Stimulated activated effector memory CD8-positive, alpha-beta T cell treated with anti-CD3 and anti-CD28 coated beads, Interleukin-12 subunit alpha, Interleukin-12 subunit beta, amount 100 ng/mL, for 72 hours (primary cell): ENCODE measurements at regions not wholly inside any gene's neighbourhood (a gene's known extent, or its start where the extent isn't known, plus 50 kb on each side); places are given as distances from the start of the nearest gene placed in this dataset.

Experiments used
- ATAC-seq: fragments of 150-1000 bp; cut with Tn5 transposase; 2 replicates; pipeline ENCODE4 v1.10.0; 2021
- DNase-seq, 2 donors: peaks; one replicate each; pipeline ENCODE4 v3.0.0; 2021 to 2022; ENCODE audit warnings: low spot score in 2 of 2
- H3K27ac Mint-ChIP-seq: one replicate; pipeline ENCODE4 v1.8.0; 2022; ENCODE audit warnings: mild to moderate bottlenecking, mixed read lengths
- H3K36me3 Mint-ChIP-seq: one replicate; pipeline ENCODE4 v1.8.0; 2022; ENCODE audit warnings: mild to moderate bottlenecking, mixed read lengths
- H3K4me1 Mint-ChIP-seq: one replicate; pipeline ENCODE4 v1.8.0; 2022; ENCODE audit warnings: mixed read lengths
- H3K4me3 Mint-ChIP-seq: one replicate; pipeline ENCODE4 v1.8.0; 2022; ENCODE audit warnings: mild to moderate bottlenecking, mixed read lengths
- H3K9me3 Mint-ChIP-seq: one replicate; pipeline ENCODE4 v1.8.0; 2022; ENCODE audit warnings: mixed read lengths

DNA sequence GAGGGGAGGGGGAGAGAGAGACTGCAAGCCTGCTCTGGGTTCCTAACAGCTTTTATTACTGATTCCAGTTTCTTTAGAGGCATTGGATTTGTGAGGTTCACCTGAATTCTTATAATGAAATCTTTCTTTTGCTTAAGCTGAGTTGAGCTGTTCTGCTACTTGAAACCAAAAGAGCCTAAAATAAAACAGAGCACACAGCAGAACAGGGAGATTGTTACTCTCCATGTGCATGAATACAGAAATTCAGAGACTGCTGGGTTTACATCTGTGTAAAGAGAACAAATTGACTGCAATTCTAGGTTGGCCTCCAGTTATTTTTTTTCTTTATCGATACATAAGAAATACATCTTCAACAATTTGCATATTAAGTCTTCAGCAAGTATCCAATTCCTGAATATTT, 168.8 kb upstream of the NRIP1 start:
- Mint-ChIP-seq H3K36me3 (no peaks in the 10 kb centered on the region), H3K4me1 (no peaks in the 10 kb centered on the region), H3K9me3 (no peaks in the 10 kb centered on the region), H3K27ac (no peak overlapping the region), H3K4me3 (no peak overlapping the region)
- no peak for ATAC-seq
- no peak for DNase-seq

DNA sequence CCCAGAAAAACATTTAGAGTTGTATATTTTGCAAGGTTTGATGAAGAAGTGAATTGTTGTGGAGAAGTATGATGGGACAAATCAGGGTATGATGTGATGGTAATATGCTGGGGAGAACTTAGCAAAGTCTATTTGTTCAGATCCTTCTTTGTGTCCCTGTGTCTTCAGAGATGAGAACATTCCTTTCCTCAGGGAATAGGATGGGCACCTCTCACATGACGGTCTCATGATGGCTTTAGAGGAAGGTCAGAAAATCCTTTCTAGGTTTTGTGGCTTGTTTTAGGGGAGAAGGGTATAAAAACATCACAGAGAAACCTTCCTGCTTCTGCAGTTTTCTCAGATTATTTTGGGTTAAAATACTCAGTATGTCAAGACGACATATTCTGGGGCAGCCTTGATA, 171.3 kb upstream of the NRIP1 start:
- Mint-ChIP-seq H3K9me3 (no peaks in the 10 kb centered on the region), H3K4me1 (no peaks in the 10 kb centered on the region), H3K36me3 (no peaks in the 10 kb centered on the region), H3K4me3 (no peak overlapping the region), H3K27ac (no peak overlapping the region)
- no peak for ATAC-seq
- DNase-seq, result no peak

DNA sequence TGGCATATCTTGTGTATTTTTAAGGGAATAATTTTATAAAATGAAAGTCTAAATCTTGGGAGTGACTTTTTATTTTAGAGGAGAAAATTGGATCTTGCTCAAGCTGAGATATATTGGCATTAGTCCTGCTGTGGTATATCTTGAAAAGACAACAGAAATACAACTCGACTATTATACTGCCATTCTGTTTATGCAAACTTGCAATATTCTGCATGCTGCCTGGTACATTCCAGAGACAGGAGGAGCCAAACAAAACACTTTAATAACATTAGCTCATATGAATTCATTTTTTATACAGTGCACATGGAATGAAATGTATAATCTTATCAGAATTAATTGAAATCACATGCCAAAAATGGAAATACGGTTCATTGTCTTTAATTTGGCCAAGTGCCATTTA, 176.0 kb upstream of the NRIP1 start:
- no peak for ATAC-seq
- no peak overlapping the region for H3K4me3 Mint-ChIP-seq

GRCh38 chr21:15241997-15242736, 177.4 kb upstream of the NRIP1 start:
- H3K4me3 Mint-ChIP-seq, result no peak overlapping the region
- H3K9me3 Mint-ChIP-seq, result no peaks in the 10 kb centered on the region
- H3K27ac Mint-ChIP-seq, result no peak overlapping the region
- H3K4me1 Mint-ChIP-seq, result no peaks in the 10 kb centered on the region
- ATAC-seq (no peak), DNase-seq (no peak)
- H3K36me3 Mint-ChIP-seq, result no peaks in the 10 kb centered on the region

More for the DNA sequence above, 176.0 kb upstream of the NRIP1 start:
- H3K27ac Mint-ChIP-seq, result no peak overlapping the region
- H3K36me3 Mint-ChIP-seq, result no peaks in the 10 kb centered on the region
- no peaks in the 10 kb centered on the region for H3K4me1 Mint-ChIP-seq
- no peaks in the 10 kb centered on the region for H3K9me3 Mint-ChIP-seq
- no peak for DNase-seq

GRCh38 chr21:15242906-15243305, 178.1 kb upstream of the NRIP1 start:
- no peaks in the 10 kb centered on the region for H3K36me3 Mint-ChIP-seq
- no peak overlapping the region for H3K27ac Mint-ChIP-seq
- no peaks in the 10 kb centered on the region for H3K9me3 Mint-ChIP-seq
- no peaks in the 10 kb centered on the region for H3K4me1 Mint-ChIP-seq
- DNase-seq (no peak), ATAC-seq (no peak)
- H3K4me3 Mint-ChIP-seq, result no peak overlapping the region

DNA sequence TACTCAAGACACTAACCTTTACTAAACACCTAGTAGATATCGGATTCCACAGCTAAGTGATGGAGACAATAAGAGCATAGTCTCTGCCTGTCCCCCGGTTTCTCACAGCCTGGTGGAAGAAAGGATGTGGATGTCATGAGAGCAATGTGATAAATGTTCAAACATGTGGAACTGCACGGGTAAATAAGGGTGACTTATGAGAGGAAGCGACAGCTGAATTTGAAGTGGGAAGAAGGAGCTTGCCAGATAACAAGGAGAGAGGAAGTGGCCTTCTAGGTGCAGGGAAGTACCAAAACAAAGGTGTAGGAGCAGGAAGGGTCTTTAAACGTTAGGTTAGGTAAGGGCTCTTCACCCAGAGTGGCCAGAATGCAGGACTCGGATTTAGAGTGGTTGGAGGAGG, 178.6 kb upstream of the NRIP1 start:
- H3K27ac Mint-ChIP-seq, result no peak overlapping the region
- H3K4me1 Mint-ChIP-seq, result no peaks in the 10 kb centered on the region
- no peak for ATAC-seq
- no peaks in the 10 kb centered on the region for H3K36me3 Mint-ChIP-seq
- no peak for DNase-seq
- H3K9me3 Mint-ChIP-seq, result no peaks in the 10 kb centered on the region
- H3K4me3 Mint-ChIP-seq, result no peak overlapping the region

GRCh38 chr21:15247613-15248012, 182.8 kb upstream of the NRIP1 start:
- Mint-ChIP-seq H3K36me3 (no peaks in the 10 kb centered on the region), H3K27ac (no peak overlapping the region), H3K4me1 (no peaks in the 10 kb centered on the region), H3K9me3 (no peaks in the 10 kb centered on the region), H3K4me3 (no peak overlapping the region)
- ATAC-seq, result no peak
- no peak for DNase-seq

DNA sequence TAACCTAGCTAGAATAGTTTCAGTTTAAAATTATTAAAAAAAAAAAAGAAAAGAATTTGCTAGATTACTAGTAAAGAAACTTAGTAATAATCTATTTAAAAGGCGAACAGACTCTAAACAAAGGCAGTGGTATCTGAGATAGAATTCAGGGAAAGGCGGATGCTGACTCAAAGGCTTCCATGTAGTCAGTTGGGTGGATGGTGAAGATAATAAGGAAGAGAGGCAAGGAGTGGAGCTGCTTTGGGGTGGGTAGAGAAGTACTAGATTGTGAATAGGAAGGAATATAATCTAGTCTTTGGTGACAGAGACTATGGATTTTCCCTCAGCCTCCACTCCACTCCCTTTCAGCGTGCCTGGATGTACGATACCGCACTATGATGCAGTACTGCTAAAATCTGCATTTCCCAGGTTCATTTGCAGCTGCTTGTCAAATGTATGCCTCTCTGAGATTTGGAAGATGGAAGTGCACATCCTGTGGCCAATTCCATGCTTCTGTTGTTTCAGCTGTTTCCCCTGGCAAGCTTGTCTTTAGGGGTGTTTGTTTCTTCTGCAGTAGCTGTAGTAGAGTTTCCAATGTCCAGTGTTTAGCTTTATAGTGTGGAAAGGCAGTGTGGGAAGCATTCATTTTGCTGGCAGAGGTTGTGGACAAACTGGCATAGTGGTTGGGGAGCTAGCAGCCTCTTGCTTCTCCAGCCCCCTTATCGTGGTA, 184.6 kb upstream of the NRIP1 start:
- ATAC-seq (no peak), DNase-seq (no peak)
- H3K9me3 Mint-ChIP-seq, result no peaks in the 10 kb centered on the region
- no peaks in the 10 kb centered on the region for H3K36me3 Mint-ChIP-seq
- H3K4me3 Mint-ChIP-seq, result no peak overlapping the region
- H3K27ac Mint-ChIP-seq, result no peak overlapping the region
- H3K4me1 Mint-ChIP-seq, result no peaks in the 10 kb centered on the region

- no peaks in the 10 kb centered on the region for H3K4me1 Mint-ChIP-seq
- ATAC-seq (no peak), DNase-seq (no peak)
- no peaks in the 10 kb centered on the region for H3K36me3 Mint-ChIP-seq
- H3K4me3 Mint-ChIP-seq, result no peak overlapping the region
- H3K9me3 Mint-ChIP-seq, result no peaks in the 10 kb centered on the region
- H3K27ac Mint-ChIP-seq, result no peak overlapping the region
These were observed 185.6 kb upstream of the NRIP1 start for GRCh38 chr21:15250384-15250783.

DNA sequence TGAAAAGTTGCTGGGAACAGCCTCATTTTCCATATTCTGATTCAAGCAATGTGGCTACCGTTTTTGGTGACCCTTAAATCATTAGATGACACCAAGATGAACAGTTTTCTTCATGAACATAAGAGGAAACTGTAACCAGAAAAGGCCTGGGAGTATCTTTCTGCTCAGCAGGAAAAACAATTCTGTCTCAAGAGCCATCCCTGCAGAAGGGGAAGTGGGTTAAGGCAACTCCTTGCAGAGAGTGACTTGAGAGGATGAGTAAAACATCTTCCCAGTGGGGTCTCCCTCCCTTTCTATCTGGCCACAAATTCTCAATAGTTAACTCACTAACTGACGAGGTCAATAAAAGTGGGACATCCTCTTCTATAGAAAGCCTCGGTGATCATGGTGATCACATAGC, 187.6 kb upstream of the NRIP1 start:
- ATAC-seq, result no peak
- no peaks in the 10 kb centered on the region for H3K9me3 Mint-ChIP-seq
- no peak overlapping the region for H3K4me3 Mint-ChIP-seq
- no peak overlapping the region for H3K27ac Mint-ChIP-seq
- no peaks in the 10 kb centered on the region for H3K36me3 Mint-ChIP-seq
- no peaks in the 10 kb centered on the region for H3K4me1 Mint-ChIP-seq
- no peak for DNase-seq

GRCh38 chr21:15254111-15254510, 189.3 kb upstream of the NRIP1 start:
- Mint-ChIP-seq H3K9me3 (no peaks in the 10 kb centered on the region), H3K4me3 (no peak overlapping the region), H3K27ac (no peak overlapping the region), H3K4me1 (no peaks in the 10 kb centered on the region), H3K36me3 (no peaks in the 10 kb centered on the region)
- ATAC-seq (no peak), DNase-seq (no peak)

DNA sequence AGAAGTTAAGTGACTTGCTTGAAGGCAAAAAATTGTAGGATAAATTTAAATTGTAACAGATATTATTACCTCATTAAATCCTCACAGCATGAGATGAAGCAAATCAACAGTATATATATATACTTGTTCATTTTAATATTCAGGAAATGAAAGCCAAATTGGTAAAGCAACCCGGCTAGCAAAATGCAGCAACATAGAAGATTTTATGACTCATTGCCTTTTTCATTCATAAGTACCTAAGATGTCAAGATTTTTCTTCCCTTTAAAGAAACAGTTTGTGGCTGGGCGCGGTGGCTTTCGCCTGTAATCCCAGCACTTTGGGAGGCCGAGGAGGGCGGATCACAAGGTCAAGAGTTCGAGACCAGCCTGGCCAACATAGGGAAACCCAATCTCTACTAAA, 190.5 kb upstream of the NRIP1 start:
- no peak for DNase-seq
- no peak for ATAC-seq
- Mint-ChIP-seq H3K36me3 (no peaks in the 10 kb centered on the region), H3K4me1 (no peaks in the 10 kb centered on the region), H3K9me3 (no peaks in the 10 kb centered on the region), H3K4me3 (no peak overlapping the region), H3K27ac (no peak overlapping the region)

DNA sequence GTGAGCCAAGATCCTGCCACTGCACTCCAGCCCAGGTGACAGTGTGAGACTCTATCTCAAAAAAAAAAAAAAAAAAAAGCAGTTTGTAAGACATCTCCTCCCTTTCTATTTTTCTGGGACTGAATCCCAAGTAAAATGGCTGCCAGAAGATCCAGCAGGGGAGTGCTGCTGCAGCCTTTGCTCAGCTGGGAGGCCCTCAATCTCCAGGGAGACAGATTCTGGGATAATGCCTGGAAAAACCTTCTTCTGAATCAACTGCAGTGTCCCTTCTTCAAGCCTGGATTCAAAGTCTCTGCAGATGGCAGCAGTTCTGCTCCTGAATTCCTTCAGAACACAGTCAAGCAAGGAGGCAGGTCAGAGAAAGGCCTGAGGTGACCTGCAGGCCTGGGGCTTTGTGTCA, 191.0 kb upstream of the NRIP1 start:
- no peak for ATAC-seq
- no peak overlapping the region for H3K27ac Mint-ChIP-seq

DNA sequence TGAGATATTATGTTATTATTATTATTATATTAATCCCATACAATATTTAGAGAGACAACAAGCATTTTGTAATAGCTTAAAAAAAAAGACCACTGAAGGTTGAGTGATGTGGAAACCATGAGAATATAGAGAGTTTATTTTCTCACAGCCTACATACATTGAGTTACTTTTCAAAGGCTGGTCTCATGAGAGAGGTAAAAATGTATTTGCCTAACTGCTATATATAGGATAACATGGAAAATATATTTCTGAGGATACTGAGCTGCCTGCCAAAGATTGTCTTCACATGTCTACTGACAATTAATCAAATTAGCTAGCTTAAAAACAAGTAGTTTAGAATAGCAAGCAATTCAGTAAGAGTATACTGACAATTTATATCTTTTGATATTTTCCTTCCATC, 192.2 kb upstream of the NRIP1 start:
- DNase-seq (no peak), ATAC-seq (no peak)
- Mint-ChIP-seq H3K9me3 (no peaks in the 10 kb centered on the region), H3K36me3 (no peaks in the 10 kb centered on the region), H3K4me1 (no peaks in the 10 kb centered on the region), H3K4me3 (no peak overlapping the region), H3K27ac (no peak overlapping the region)

More for the DNA sequence above, 191.0 kb upstream of the NRIP1 start:
- Mint-ChIP-seq H3K4me1 (no peaks in the 10 kb centered on the region), H3K36me3 (no peaks in the 10 kb centered on the region), H3K4me3 (no peak overlapping the region), H3K9me3 (no peaks in the 10 kb centered on the region)
- DNase-seq, result no peak

DNA sequence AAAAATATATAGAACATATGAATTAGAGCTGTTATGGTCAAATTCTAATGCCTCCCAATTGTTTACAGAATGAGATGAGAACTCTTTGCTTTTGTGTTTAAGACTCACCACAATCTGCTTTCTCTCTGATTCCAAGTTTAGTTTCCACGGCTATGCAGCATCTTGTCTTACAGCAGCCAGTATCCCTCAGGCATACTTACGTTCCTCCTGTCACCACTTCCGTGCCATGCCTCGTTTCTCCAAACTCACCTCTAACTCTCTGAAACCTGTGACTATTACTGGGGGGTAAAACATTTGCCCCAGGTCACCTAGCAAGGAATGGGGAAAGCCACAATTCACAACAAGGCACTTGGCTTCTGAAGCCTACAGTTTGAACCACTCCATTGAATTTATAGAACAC, 192.8 kb upstream of the NRIP1 start:
- no peak for DNase-seq
- Mint-ChIP-seq H3K27ac (no peak overlapping the region), H3K4me1 (no peaks in the 10 kb centered on the region), H3K9me3 (no peaks in the 10 kb centered on the region), H3K36me3 (no peaks in the 10 kb centered on the region), H3K4me3 (no peak overlapping the region)
- ATAC-seq, result no peak

DNA sequence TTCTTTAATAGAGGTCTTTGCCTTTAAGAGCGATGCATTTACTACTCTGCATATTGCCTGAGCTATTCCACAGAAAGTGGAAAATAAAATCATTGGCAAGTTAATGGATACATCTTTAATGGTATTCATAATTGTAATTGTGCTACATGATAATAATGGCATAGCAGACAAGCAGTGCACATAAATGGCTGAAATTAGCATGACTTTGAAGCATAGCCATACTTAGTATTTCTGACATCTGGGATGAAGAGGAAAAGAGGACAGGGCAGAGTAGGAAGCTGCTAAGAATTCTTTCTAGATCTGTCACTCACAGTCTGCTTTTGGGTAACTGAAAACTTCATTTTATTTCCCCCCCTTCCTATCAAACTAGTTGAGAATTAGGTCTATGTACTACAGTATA, 195.0 kb upstream of the NRIP1 start:
- DNase-seq (no peak), ATAC-seq (no peak)
- no peaks in the 10 kb centered on the region for H3K9me3 Mint-ChIP-seq
- H3K27ac Mint-ChIP-seq, result no peak overlapping the region
- no peaks in the 10 kb centered on the region for H3K4me1 Mint-ChIP-seq
- H3K36me3 Mint-ChIP-seq, result no peaks in the 10 kb centered on the region
- no peak overlapping the region for H3K4me3 Mint-ChIP-seq
